ENCODE measurements at regions not wholly inside any gene's neighbourhood (a gene's known extent, or its start where the extent isn't known, plus 50 kb on each side); places are given as distances from the start of the nearest gene placed in this dataset.

GRCh38 chr14:101442451-101442850, 118.8 kb upstream of the DIO3 start:
- Mint-ChIP-seq H3K9me3 (peaks cover 0 to 5% (median 0%) of the 10 kb centered on the region in 6 donors), H3K27me3 (ENCODE audit: low read depth in 3 of 3) (peaks cover 25 to 40% (median 25%) of the 10 kb centered on the region in 3 donors), H3K27ac (peak overlapping the region in 5 of 6 donors; percentile 12 to 64 (median 55)), H3K4me3 (peak overlapping the region; percentile 44 to 68 (median 59)), H3K36me3 (no peaks in the 10 kb centered on the region), H3K4me1 (peaks cover 27 to 31% of the 10 kb centered on the region in 2 donors)
- peak; percentile 76 to 82 (median 80) for DNase-seq

DNA sequence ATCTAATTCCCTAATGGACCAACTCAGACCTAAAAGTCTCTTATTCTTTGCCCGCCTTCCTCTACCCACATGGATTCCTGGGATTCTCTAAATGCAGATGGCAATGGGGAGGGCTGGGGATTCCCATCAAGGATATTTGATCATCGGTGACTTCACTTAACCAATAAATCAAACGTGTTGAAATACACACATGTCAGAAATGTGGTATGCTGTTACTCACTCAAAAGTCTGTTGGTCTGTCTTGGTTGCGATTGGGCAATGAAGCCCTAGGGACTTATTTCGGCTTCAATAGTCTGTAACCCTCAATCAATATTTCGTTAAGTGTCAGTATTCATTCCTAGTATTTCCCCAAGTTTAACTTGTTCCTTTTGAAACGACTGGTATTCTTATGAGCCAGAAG, 117.2 kb upstream of the DIO3 start:
- H3K4me1 Mint-ChIP-seq: peaks cover 27 to 31% of the 10 kb centered on the region in 2 donors
- H3K4me3 Mint-ChIP-seq: peak overlapping the region in 2 of 5 donors; percentile 49 to 60
- H3K27ac Mint-ChIP-seq: no peak overlapping the region
- H3K36me3 Mint-ChIP-seq: no peaks in the 10 kb centered on the region
- DNase-seq: no peak
- peaks cover 30 to 39% (median 30%) of the 10 kb centered on the region in 3 donors for H3K27me3 Mint-ChIP-seq (ENCODE audit: low read depth in 3 of 3)
- H3K9me3 Mint-ChIP-seq: peaks cover 0 to 7% (median 0%) of the 10 kb centered on the region in 6 donors

GRCh38 chr14:101445278-101445677, 116.0 kb upstream of the DIO3 start:
- Mint-ChIP-seq H3K27me3 (ENCODE audit: low read depth in 3 of 3) (peaks cover 34 to 44% (median 35%) of the 10 kb centered on the region in 3 donors), H3K36me3 (no peaks in the 10 kb centered on the region), H3K9me3 (peaks cover 0 to 7% (median 0%) of the 10 kb centered on the region in 6 donors), H3K27ac (no peak overlapping the region), H3K4me3 (no peak overlapping the region), H3K4me1 (peaks cover 27 to 31% of the 10 kb centered on the region in 2 donors)
- no peak for DNase-seq

DNA sequence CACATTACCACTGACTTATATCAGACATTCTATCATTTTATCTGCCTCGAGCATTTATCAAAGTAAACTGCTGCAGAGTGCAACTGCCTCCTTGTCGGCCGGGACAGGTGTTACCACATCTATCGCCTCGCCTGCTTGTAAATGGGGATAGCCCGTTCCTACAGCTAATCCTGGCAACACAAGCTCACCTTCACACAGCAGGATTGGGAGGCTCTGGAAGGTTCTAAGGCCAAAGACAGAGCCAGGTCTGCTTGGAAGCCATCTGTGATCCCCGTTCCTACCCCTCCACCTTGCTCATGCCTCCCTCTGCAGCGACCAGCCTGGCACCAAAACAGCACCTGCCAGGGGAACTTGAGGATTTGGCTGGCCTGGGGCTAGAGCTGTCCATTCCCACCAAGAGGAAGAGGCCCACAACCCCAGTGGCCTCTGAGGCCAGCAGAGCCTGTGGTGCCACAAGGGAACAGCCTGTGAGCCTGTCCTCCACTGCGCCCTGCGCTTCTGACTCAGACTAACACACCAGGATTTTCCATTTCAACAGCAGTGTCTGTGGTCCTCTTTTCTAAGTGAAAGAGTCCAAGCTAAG, 114.8 kb upstream of the DIO3 start:
- H3K36me3 Mint-ChIP-seq: no peaks in the 10 kb centered on the region
- peaks cover 0 to 7% (median 0%) of the 10 kb centered on the region in 6 donors for H3K9me3 Mint-ChIP-seq
- no peak overlapping the region for H3K4me3 Mint-ChIP-seq
- peaks cover 27 to 31% of the 10 kb centered on the region in 2 donors for H3K4me1 Mint-ChIP-seq
- no peak overlapping the region for H3K27ac Mint-ChIP-seq
- no peak for DNase-seq
- peaks cover 33 to 46% (median 36%) of the 10 kb centered on the region in 3 donors for H3K27me3 Mint-ChIP-seq (ENCODE audit: low read depth in 3 of 3)

GRCh38 chr14:101449114-101449513, 112.2 kb upstream of the DIO3 start:
- H3K27me3 Mint-ChIP-seq (ENCODE audit: low read depth in 3 of 3): peaks cover 21 to 42% (median 29%) of the 10 kb centered on the region in 3 donors
- DNase-seq: no peak
- no peaks in the 10 kb centered on the region for H3K36me3 Mint-ChIP-seq
- no peak overlapping the region for H3K4me3 Mint-ChIP-seq
- peaks cover 0 to 3% (median 0%) of the 10 kb centered on the region in 6 donors for H3K9me3 Mint-ChIP-seq
- peaks cover 5 to 8% of the 10 kb centered on the region in 2 donors for H3K4me1 Mint-ChIP-seq
- H3K27ac Mint-ChIP-seq: no peak overlapping the region

DNA sequence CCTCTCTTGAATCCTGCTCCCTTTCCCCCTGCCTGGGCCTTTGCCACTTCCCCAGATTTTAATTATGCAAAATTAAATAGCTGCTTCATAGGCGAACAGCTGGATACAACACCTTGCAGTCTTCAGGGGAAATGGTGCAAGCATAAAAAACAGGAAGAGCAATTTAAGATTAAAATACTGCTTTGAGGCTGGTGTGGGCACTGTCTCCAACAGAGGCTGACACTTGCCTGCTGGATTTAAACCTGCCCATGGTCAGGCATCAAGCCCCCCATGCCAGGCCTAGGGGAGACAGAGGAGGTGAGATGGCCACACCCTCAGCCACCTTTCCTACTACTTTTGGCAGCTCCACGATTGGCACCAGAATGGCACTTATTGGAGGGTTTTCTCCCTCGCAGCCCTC, 110.1 kb upstream of the DIO3 start:
- no peak overlapping the region for H3K4me3 Mint-ChIP-seq
- peaks cover 0 to under 1% of the 10 kb centered on the region in 2 donors for H3K4me1 Mint-ChIP-seq
- H3K9me3 Mint-ChIP-seq: peaks cover 0 to 3% (median 0%) of the 10 kb centered on the region in 6 donors
- H3K27ac Mint-ChIP-seq: no peak overlapping the region
- peaks cover 24 to 39% (median 27%) of the 10 kb centered on the region in 3 donors for H3K27me3 Mint-ChIP-seq (ENCODE audit: low read depth in 3 of 3)
- no peaks in the 10 kb centered on the region for H3K36me3 Mint-ChIP-seq
- no peak for DNase-seq

- peaks cover 0 to 1% (median 0%) of the 10 kb centered on the region in 6 donors for H3K9me3 Mint-ChIP-seq
- H3K4me3 Mint-ChIP-seq: no peak overlapping the region
- no peak for DNase-seq
- H3K4me1 Mint-ChIP-seq: peaks cover 0 to 9% of the 10 kb centered on the region in 2 donors
- no peaks in the 10 kb centered on the region for H3K36me3 Mint-ChIP-seq
- H3K27ac Mint-ChIP-seq: no peak overlapping the region
- H3K27me3 Mint-ChIP-seq (ENCODE audit: low read depth in 3 of 3): peaks cover 28 to 39% (median 30%) of the 10 kb centered on the region in 3 donors
Measured at GRCh38 chr14:101453225-101453624, 108.1 kb upstream of the DIO3 start.

DNA sequence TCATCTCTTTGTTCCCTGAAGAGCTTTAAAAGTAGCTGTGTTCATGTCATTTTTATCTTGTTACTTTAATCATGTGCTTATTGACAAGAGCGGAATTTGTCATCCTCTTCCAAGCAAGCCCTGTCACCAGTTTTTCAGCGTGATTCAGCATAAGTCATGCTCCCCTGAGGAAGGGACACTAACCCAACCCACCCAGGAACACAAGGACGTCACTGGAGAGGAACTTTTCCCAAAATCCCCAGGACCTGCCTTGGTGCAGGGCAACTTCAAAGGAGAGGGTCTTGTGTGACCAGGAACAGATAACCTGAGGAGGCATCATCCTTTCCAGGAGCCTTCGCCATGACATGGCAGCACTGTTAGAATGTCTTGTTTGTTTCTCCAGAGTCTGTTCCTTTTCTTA, 107.1 kb upstream of the DIO3 start:
- Mint-ChIP-seq H3K4me3 (no peak overlapping the region), H3K27me3 (ENCODE audit: low read depth in 3 of 3) (peaks cover 26 to 38% (median 30%) of the 10 kb centered on the region in 3 donors), H3K4me1 (peaks cover 0 to 9% of the 10 kb centered on the region in 2 donors), H3K9me3 (peaks cover 0 to 1% (median 0%) of the 10 kb centered on the region in 6 donors), H3K27ac (no peak overlapping the region), H3K36me3 (no peaks in the 10 kb centered on the region)
- DNase-seq: no peak

DNA sequence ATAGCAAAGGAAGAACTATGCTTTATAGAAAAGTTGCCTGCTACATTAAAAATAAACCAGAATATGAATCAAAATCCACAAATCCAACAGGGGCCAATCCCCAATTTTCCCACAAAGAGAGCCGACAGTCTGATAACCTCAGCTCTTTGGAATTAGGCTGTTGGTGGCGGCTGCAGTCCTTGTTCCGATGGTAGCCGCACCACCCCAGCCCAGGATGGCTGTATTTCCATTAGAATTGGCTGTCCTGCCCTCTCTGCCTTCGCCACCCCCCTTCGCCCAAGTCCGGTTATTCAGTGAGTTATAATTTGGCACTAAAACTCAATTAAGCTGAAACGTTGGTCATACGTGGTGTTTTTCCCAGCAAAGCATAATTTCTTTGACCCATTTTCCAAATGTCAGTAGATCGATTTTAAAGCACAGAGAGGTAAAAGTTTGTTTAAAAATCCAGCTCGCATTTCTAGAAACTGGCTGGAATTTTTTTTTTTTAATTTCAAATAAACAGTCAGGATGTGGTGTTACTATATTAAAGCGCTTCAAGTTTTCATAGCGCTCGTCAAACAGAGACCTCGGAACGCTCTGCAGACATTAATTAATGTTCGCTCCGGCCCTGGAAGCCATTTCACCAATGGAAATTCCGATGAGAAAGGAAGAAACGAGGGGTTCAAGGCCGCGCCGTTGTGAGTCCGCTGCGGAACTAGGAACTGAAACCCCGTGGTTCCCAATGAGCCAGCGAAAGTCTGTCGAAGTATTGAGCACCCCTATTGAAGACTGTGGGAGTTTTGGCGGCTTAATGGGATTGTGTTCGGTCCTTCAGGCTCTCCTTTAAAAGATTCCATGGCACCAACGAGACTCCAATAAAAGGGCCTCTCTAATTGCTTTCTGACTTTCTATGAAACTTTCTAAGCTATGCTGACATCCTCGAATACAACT, 104.8 kb upstream of the DIO3 start:
- Mint-ChIP-seq H3K4me1 (peaks cover 0 to 9% of the 10 kb centered on the region in 2 donors), H3K27me3 (ENCODE audit: low read depth in 3 of 3) (peaks cover 23 to 29% (median 27%) of the 10 kb centered on the region in 3 donors), H3K4me3 (no peak overlapping the region), H3K9me3 (peaks cover 0 to 1% (median 0%) of the 10 kb centered on the region in 6 donors), H3K27ac (no peak overlapping the region), H3K36me3 (no peaks in the 10 kb centered on the region)
- DNase-seq: no peak

DNA sequence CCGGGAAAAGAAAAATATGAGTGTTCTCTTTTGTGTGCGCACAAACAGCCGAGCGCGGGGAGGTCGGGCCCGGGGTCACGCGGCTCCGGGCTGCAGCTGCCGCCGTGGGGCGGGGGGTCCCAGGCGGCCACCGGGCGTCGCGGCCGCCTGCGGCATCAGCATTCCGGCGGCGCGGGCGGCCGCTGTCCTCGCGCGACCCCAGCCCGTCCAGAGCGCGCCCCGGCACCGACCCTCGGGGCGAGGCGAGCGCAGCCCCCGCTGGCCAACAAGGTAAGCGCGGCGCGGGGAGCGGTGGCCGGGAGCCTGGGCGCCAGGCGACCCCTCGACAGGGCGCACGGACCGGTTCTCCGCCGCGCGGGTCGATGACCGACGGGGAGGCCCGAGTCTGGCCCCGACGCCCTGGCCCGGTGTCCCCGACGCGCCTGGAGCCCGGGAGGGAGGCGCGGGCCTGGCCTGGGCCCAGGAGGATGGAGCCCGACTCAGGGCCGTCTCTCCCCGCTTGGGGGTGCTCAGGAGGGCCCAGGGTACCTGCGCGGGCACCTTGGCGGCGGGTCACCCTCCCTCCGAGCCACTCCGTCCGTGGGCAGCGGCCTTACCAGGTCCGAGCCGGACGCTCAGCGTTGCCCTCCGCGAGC, 103.9 kb upstream of the DIO3 start:
- peaks cover 18 to 27% (median 22%) of the 10 kb centered on the region in 3 donors for H3K27me3 Mint-ChIP-seq (ENCODE audit: low read depth in 3 of 3)
- no peak overlapping the region for H3K4me3 Mint-ChIP-seq
- no peak overlapping the region for H3K27ac Mint-ChIP-seq
- peaks cover 0 to 9% of the 10 kb centered on the region in 2 donors for H3K4me1 Mint-ChIP-seq
- H3K9me3 Mint-ChIP-seq: peaks cover 0 to 1% (median 0%) of the 10 kb centered on the region in 6 donors
- H3K36me3 Mint-ChIP-seq: no peaks in the 10 kb centered on the region
- no peak for DNase-seq

DNA sequence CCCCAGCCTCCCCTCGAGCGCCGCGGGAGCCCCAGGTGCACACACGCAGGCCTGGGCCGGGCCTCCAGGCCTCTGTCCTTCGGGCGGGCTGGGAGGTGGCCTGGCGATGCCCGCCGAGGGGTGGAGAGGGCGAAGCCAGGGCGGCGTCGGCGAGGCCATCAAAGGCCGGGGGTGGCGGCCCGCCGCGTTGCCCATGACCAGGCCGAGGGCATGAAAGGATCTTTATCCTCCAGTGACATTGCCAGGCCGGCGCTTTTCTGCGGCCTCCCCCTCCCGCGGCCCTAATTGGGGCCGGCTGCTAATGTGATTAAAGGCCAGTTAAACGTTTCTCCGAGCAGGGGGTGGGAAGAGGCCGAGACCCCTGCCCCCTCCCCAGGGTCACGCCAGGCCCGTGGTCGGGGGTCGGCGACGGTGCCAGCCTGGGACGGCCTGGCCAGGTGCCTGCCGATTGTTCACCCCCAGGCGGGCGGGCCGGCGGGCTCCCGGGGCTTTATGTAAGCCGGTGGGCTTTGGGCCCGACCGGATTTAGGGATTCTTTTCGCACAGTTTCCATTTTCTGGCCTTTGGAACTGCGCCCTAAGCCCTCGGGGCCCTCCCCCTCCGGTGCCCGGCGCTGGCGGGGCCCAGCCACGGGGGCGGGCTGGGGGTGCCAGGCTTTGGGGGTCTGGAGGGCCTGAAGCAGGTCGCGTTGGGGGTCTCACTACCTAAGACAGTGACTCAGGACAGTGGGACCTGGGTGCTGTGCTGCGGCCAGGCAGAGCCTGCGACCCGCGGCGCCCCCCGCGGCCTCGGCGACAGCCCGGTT, 103.2 kb upstream of the DIO3 start:
- DNase-seq: no peak

GRCh38 chr14:101458741-101459550, 102.3 kb upstream of the DIO3 start:
- Mint-ChIP-seq H3K9me3 (peaks cover 0 to 1% (median 0%) of the 10 kb centered on the region in 6 donors), H3K27ac (no peak overlapping the region), H3K36me3 (no peaks in the 10 kb centered on the region), H3K4me3 (no peak overlapping the region), H3K4me1 (peaks cover 0 to 9% of the 10 kb centered on the region in 2 donors), H3K27me3 (ENCODE audit: low read depth in 3 of 3) (peaks cover 18 to 24% (median 19%) of the 10 kb centered on the region in 3 donors)
- no peak for DNase-seq

More for the DNA sequence above, 103.2 kb upstream of the DIO3 start:
- Mint-ChIP-seq H3K9me3 (peaks cover 0 to 1% (median 0%) of the 10 kb centered on the region in 6 donors), H3K27ac (no peak overlapping the region), H3K4me3 (no peak overlapping the region), H3K27me3 (ENCODE audit: low read depth in 3 of 3) (peaks cover 18 to 24% (median 19%) of the 10 kb centered on the region in 3 donors), H3K36me3 (no peaks in the 10 kb centered on the region), H3K4me1 (peaks cover 0 to 9% of the 10 kb centered on the region in 2 donors)

Data from immature natural killer cell (primary cell).